Esophagus muscularis mucosa (tissue), 4 donors: ENCODE measurements at regions not wholly inside any gene's neighbourhood (a gene's known extent, or its start where the extent isn't known, plus 50 kb on each side); places are given as distances from the start of the nearest gene placed in this dataset.

Experiments used
- CTCF ChIP-seq, 3 experiments: fragments of 200-600 bp in 2 of 3; fragments of 450-650 bp in 1 of 3; sonication (generic) in 2 of 3; IDR thresholded peaks; one replicate each; pipeline ENCODE4 v1.5.1; 2017 to 2019; ENCODE audit warnings: antibody characterized with exemption in 3 of 3, mild to moderate bottlenecking in 2 of 3, moderate library complexity in 1 of 3
- EP300 ChIP-seq: sonication (generic); formaldehyde crosslinking; IDR thresholded peaks from one replicate; pipeline ENCODE4 v1.6.1; 2017; ENCODE audit warnings: antibody characterized with exemption
- POLR2A ChIP-seq: fragments of 450-650 bp; IDR thresholded peaks from one replicate; pipeline ENCODE4 v1.6.1; 2017; ENCODE audit warnings: antibody characterized with exemption, moderate library complexity, mild to moderate bottlenecking, low read depth
- POLR2AphosphoS5 ChIP-seq, 2 donors: sonication (generic); formaldehyde crosslinking; IDR thresholded peaks; one replicate each; pipeline ENCODE4 v1.6.1; 2017; ENCODE audit warnings: antibody characterized with exemption in 2 of 2

GRCh38 chr2:609449-609848 is 67.8 kb downstream of the TMEM18 start:
- no peak for TF ChIP-seq CTCF (IDR thresholded peaks at IDR 0.05)
- TF ChIP-seq POLR2A, result no peak
- no peak for TF ChIP-seq EP300
- no peak for TF ChIP-seq POLR2AphosphoS5 (IDR thresholded peaks at IDR 0.05)
